Chondrocyte (in vitro differentiated cells): ENCODE measurements at regions not wholly inside any gene's neighbourhood (a gene's known extent, or its start where the extent isn't known, plus 50 kb on each side); places are given as distances from the start of the nearest gene placed in this dataset.

Experiments
- DNase-seq: peaks from one replicate; pipeline ENCODE4 v3.0.0; 2021; ENCODE audit warnings: mixed read lengths, low spot score
- H3K27ac Mint-ChIP-seq: one replicate; pipeline ENCODE4 v1.8.0; 2021; ENCODE audit warnings: mild to moderate bottlenecking, moderate library complexity, mixed read lengths; ENCODE audit not compliant: unreplicated experiment
- H3K27me3 Mint-ChIP-seq: 2 replicates; pipeline ENCODE4 v1.8.0; 2021; ENCODE audit warnings: low read depth, mixed read lengths
- H3K36me3 Mint-ChIP-seq: 2 replicates; pipeline ENCODE4 v1.8.0; 2021; ENCODE audit warnings: low read depth, mixed read lengths
- H3K4me1 Mint-ChIP-seq: 2 replicates; pipeline ENCODE4 v1.8.0; 2021; ENCODE audit warnings: low read depth, mild to moderate bottlenecking, mixed read lengths
- H3K4me3 Mint-ChIP-seq: one replicate; pipeline ENCODE4 v1.8.0; 2021; ENCODE audit warnings: mild to moderate bottlenecking, moderate library complexity, mixed read lengths; ENCODE audit not compliant: unreplicated experiment
- H3K9me3 Mint-ChIP-seq: 2 replicates; pipeline ENCODE4 v1.8.0; 2021; ENCODE audit warnings: low read depth, mixed read lengths
- TF ChIP-seq, protein P1 (sequence below): fragments of 200-600 bp; sonication (generic); IDR thresholded peaks from 2 replicates; pipeline ENCODE4 v1.5.0; 2021; ENCODE audit warnings: antibody characterized with exemption, mild to moderate bottlenecking, moderate library complexity

DNA sequence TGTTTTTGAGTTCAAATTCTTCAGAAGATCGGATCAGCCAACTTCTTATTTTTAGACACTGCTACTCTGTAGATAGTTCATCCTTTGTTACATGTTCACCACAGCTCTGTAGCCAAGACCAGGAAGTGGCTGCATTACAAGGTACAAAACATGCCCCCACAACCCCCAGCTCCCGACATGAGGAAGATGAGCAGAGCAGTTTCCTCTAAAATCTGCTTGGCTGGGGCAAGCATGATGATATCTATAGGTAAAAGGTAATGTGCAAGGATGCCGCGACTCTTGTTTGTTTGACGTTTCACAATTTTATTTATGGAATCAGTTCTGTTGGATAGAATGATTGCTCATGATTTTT is 126.5 kb upstream of the GRM7 start:
- Mint-ChIP-seq H3K36me3 (no peaks in the 10 kb centered on the region), H3K27me3 (no peaks in the 10 kb centered on the region), H3K4me1 (no peaks in the 10 kb centered on the region), H3K9me3 (peaks cover 11% of the 10 kb centered on the region), H3K27ac (no peak overlapping the region), H3K4me3 (no peak overlapping the region)
- no peak for DNase-seq
- TF ChIP-seq, protein P1, sequence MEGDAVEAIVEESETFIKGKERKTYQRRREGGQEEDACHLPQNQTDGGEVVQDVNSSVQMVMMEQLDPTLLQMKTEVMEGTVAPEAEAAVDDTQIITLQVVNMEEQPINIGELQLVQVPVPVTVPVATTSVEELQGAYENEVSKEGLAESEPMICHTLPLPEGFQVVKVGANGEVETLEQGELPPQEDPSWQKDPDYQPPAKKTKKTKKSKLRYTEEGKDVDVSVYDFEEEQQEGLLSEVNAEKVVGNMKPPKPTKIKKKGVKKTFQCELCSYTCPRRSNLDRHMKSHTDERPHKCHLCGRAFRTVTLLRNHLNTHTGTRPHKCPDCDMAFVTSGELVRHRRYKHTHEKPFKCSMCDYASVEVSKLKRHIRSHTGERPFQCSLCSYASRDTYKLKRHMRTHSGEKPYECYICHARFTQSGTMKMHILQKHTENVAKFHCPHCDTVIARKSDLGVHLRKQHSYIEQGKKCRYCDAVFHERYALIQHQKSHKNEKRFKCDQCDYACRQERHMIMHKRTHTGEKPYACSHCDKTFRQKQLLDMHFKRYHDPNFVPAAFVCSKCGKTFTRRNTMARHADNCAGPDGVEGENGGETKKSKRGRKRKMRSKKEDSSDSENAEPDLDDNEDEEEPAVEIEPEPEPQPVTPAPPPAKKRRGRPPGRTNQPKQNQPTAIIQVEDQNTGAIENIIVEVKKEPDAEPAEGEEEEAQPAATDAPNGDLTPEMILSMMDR: no peak

DNA sequence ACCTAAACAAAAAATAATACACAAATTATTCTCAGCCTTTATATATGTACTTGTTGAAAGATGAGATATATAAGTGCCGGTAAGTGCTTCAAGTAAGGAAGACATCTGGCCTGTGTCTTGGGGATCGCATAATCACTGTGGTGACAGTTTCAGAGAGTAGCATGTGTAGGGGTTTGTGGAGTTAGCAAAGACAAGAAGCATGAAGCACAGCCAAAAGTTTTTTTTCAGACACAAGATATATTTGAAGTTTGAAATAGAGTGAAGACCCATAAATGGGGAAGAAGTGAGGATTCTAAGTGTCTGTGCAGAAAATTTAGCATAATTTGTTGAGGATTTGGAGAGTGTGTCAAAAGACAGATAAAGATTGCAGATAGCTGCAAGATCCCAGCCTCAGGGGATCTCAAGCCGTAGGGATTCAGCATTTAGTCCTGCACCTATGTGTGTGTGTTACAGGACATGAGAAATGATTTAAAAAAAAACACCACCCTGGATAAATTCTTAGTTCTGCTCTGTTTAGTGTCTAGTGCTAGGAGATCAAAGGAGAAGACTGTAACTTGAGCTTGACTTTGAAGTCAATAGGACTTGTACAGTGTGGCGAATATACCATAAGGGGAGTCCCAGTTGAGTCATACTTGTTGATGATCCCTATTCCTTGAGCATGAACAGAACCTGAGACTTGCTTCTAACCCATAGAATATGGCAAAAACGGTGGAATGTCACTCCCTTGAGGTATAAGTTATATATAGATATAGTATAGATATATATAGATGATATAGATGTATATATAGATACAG is 123.9 kb upstream of the GRM7 start:
- H3K9me3 Mint-ChIP-seq: peaks cover 11% of the 10 kb centered on the region
- H3K27ac Mint-ChIP-seq: no peak overlapping the region
- no peak overlapping the region for H3K4me3 Mint-ChIP-seq
- no peaks in the 10 kb centered on the region for H3K27me3 Mint-ChIP-seq
- DNase-seq: no peak
- TF ChIP-seq, protein P1: no peak
- no peaks in the 10 kb centered on the region for H3K36me3 Mint-ChIP-seq
- no peaks in the 10 kb centered on the region for H3K4me1 Mint-ChIP-seq

DNA sequence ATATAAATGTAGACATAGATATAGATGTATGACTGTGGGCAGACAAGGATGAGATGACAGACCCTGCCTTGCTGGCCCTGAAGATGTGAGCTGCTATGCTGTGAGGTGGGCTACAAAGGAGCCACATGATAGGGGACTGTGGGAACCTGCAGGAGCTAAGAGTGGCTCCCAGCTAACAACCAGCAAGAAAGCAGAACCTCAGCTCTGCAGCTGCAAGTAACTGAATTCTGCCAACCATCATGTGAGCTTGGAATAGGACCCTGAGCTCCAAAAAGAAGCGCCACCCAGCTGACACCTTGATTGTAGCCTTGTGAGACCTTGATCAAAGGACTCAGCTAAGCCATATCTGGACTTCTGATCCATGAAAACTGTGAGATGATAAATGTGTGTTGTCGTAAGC is 123.3 kb upstream of the GRM7 start:
- no peak overlapping the region for H3K27ac Mint-ChIP-seq
- no peaks in the 10 kb centered on the region for H3K27me3 Mint-ChIP-seq
- H3K9me3 Mint-ChIP-seq: peaks cover 11% of the 10 kb centered on the region
- H3K4me1 Mint-ChIP-seq: no peaks in the 10 kb centered on the region
- H3K36me3 Mint-ChIP-seq: no peaks in the 10 kb centered on the region
- TF ChIP-seq, protein P1: no peak
- DNase-seq: no peak
- H3K4me3 Mint-ChIP-seq: no peak overlapping the region

DNA sequence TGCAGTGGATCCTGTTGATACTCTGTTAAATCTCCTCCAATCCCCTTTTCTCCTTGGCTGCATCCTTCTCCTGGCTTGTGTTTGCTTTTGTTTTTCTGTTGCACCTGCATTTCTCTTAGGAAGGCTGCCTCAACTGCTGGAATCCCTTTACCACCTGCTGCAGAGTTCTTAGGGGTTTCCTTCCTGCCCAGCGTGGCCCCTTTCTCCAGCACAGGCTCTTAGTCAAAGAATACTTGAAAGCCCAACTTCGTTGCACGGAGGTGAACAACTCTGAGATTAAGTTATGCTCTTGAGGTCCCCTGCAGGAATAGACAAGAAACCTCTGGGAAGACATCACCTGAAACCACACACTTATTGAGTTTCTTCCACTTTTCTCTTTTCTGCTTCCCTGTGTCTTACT is 121.6 kb upstream of the GRM7 start:
- no peaks in the 10 kb centered on the region for H3K4me1 Mint-ChIP-seq
- H3K27me3 Mint-ChIP-seq: no peaks in the 10 kb centered on the region
- H3K9me3 Mint-ChIP-seq: peaks cover 8% of the 10 kb centered on the region
- H3K36me3 Mint-ChIP-seq: no peaks in the 10 kb centered on the region
- no peak for DNase-seq
- TF ChIP-seq, protein P1: no peak
- no peak overlapping the region for H3K4me3 Mint-ChIP-seq
- no peak overlapping the region for H3K27ac Mint-ChIP-seq

DNA sequence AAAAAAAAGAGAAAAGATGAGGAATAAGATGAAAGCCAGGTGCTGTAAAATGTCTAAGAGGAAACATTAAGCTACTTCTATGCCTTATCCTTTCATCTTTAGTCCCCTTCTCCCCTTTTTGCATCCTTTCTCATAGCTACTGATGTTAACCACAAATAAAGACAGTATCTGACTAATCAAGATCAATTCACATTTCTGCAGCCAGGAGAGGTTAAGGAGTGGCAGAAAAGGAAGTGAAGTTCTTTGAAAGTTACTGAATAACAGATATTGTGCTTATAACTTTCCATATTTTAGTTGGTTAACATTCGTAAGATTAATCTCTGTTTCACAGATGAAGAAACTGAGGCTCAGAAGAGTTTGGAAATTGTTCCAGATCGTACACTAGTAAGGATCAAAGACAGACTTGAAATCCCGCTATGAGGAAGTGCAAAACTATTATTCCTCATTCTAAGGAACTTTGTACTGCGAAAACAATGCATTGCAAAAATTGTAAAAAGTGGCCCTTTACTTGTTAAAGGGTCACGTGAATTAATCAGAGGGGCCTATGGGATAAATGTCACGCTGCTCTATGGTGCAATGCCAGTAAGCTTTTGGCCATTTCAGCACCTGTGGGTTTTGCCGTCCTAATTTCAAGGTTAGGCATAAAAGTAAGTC is 117.7 kb upstream of the GRM7 start:
- Mint-ChIP-seq H3K4me3 (no peak overlapping the region), H3K4me1 (no peaks in the 10 kb centered on the region), H3K27ac (no peak overlapping the region), H3K36me3 (no peaks in the 10 kb centered on the region), H3K27me3 (no peaks in the 10 kb centered on the region), H3K9me3 (peaks cover 16% of the 10 kb centered on the region)
- no peak for DNase-seq
- TF ChIP-seq, protein P1: no peak
